Fibroblast of gingiva (primary cell): ENCODE measurements at regions not wholly inside any gene's neighbourhood (a gene's known extent, or its start where the extent isn't known, plus 50 kb on each side); places are given as distances from the start of the nearest gene placed in this dataset.

Experiments
- DNase-seq: peaks from one replicate; pipeline ENCODE4 v3.0.0-alpha.2; 2011; ENCODE audit warnings: low read depth

DNA sequence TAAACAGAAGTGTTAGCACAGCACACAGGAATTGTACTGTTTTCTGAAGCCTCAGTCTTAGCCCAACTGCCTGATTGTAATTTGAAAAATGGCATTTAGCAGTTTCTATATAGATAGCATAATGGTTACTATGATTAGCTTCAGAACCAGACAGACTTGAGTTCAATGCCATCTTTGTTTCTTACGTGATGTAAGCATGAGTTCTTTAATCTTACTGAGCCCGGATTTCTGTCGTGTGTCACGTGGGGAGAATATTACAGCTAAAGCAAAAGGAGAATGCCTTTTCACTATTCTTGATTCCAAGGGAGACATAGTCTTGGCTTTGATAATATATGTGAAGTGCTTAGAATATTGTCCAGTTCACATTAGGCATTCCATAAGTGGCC, 407.3 kb downstream of the STIM2 start:
- no peak for DNase-seq

GRCh38 chr4:27270435-27270834, 409.8 kb downstream of the STIM2 start:
- DNase-seq: no peak

DNA sequence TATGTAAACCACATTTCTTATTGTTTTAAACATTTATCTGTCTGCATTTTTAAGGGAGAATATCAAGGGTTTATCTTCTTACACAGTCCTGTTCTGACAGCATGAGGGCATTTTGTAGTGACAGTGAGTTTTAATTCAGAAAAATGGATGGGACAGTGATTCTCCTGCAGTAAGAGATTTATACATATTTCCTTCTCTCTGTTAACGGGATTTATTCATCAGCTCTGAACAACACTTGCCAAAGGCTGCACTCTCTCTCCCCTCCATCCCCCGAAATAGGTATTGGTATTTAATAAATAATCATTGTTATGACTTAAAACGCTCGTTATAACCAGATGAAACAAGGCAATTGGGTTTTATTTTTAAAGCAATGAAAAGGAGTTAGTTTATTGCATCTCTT, 410.9 kb downstream of the STIM2 start:
- no peak for DNase-seq

GRCh38 chr4:27272217-27272616, 411.6 kb downstream of the STIM2 start:
- no peak for DNase-seq

DNA sequence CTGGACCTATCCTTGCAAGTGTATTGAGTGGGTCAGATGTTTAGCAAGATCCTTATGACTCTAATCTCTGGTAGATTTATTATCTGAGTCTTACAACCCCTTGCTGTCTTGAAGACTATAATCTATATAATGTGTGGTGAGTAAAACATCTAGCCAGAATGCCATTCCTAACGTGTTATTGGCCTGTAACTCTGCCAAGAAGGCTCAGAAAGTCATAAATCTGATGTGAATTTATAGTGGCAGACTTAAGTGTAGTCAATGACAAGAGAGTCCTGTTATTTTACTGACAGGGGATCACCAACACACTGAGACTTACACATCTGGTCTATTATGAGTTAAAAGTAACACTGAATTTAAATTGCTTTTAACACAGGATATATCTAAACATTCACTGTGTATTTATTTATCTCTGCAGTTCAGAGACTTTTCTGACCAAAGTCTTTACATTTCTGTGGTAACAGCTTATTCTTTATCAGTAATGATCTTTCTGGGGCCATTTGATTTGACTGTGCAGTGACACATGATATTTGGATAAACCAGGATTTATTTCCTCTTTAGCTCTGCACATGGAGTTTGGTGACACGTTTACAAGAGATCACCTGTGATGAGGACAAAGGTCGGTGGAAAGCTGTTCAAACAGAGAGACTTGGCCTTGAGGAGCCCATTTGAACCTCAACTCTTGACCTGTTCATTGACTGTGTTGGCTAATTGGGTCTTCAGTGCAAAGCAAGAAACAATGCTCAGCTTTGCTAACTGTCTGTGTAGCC, 415.8 kb downstream of the STIM2 start:
- no peak for DNase-seq

- no peak for DNase-seq
Measured at GRCh38 chr4:27278615-27279375, 418.2 kb downstream of the STIM2 start.

- no peak for DNase-seq
Measured at GRCh38 chr4:27288496-27288895, 427.9 kb downstream of the STIM2 start.

- no peak for DNase-seq
Measured at GRCh38 chr4:27289704-27290103, 429.1 kb downstream of the STIM2 start.

DNA sequence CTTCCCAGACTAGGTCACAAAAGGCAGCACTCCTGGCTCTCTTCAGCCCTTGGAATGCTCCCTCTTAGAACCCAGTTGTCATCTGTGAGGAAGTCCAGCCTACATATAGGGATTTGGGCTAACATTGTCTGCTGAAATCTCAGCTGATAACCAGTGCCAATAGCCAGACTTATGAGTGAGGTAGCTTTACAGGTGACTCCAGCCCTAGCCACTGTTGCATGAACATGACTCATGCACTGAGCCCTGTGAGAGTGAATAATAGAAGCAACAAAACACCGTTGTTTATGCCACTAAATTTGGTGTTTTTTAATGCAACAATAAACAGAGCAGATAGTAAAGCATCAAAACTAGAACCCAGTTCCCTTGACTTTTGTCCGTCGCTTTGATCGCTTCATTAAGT, 433.2 kb downstream of the STIM2 start:
- DNase-seq: no peak

DNA sequence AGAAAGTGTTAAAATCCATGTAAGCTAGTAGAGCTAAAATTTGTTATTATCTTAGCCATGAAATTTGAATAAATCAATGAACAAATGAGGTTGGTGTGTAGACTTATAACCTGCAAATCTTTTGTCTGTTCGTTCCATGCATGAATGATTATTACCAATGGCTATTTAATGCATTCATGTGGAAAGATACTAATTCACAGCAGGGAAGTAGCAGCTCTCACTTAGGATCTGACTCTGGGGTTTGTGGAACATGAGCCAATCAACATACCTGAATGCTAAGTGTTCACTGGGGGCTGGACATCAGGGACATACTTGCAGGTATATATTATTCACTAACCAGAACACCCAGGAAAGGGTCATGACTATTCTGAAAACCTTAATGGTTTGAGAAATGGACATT, 444.1 kb downstream of the STIM2 start:
- no peak for DNase-seq

- no peak for DNase-seq
Measured at GRCh38 chr4:27305246-27305645, 444.6 kb downstream of the STIM2 start.

DNA sequence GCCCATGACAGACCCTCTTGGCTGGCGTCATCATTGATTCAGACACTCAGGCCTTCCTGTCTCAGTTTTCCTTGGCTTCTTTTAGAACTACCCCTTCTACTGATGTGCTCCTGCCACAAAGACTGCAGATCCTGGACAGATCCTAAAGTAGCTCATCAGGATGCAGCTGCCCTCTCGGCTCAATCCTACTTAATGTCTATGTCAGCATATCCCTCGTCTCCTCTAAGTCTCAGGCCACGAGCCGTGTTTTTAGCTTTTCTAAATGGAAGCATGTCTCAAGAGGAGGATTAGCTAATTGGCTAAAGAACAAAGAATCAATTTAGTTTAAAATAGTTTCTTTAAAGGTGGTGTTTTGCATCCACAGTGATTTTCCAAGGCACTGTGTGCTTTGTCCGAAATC, 447.7 kb downstream of the STIM2 start:
- DNase-seq: no peak

- no peak for DNase-seq
Measured at GRCh38 chr4:27315625-27316024, 455.0 kb downstream of the STIM2 start.

DNA sequence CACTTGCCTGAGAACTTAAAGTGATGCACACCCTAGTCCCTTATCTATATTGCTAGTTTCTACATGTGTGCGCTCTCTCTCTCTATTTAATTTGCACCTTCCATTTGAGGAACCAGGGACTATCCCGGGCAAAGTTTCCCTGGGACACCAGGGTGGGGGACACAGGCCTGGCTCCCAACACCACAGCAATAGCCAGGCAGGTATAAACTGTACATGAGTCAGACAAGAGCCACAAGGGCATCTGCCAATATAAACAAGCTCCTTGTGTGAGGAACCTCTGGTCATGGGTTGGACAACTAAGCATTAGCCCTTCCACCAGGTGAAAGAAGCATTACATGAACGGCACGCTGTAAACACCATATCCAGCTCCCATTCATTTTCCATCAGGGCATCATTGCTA, 455.5 kb downstream of the STIM2 start:
- DNase-seq: no peak

- DNase-seq: no peak
Measured at GRCh38 chr4:27318740-27319139, 458.1 kb downstream of the STIM2 start.

- DNase-seq: no peak
Measured at GRCh38 chr4:27326991-27327390, 466.4 kb downstream of the STIM2 start.

DNA sequence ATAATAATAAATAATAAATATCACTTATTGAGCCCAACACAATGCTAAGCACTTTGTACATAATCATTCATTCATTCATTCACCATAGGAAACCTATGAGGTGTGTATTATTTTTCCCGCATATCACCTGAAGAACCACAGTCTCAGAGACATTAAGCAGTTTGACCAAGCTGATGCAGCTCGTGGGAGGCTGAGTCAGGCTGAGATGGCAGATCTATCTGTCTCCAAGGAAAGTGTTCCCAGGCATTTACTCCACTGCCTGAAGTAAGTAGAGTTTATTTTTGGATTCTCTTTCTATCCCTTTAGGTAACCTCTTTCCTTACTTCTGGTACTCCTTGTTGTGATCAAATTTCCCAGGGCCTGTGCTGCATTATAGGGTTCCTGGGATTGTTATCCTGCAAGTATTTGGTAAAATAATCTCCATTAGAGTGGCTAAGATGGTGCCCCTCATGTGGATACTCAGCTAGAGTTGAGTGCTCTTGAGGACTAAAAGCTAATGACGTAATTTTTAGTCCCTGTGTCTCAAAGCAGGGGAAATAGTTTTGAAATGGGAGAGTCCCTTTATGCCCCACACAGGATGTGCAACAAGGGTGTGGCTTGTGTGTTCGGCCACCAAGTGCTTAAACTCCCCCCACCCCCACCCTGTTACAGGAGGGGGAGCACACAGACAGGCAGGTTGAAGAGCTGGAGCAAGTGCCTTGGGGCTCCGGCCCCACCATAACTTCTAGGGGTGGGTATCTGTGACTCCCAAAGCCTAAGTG, 467.0 kb downstream of the STIM2 start:
- no peak for DNase-seq

DNA sequence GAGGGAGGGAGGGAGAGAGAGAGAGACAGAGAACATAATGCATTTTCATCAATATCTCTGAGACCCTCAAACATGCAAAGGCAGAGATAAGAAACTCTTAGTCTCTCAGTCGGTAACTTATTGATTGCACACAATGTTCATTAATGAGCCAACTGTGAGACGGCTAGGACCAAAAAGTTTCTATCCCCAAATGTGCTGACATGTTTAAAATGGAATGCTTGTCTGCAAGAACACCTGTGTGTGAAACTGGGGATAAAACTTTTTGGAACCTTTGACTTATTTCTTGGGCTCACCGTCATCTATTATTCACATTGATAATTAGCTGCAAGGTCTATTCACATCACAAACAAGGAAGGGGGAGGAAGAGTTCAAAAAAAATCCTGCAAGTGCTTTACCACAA, 477.9 kb downstream of the STIM2 start:
- no peak for DNase-seq

GRCh38 chr4:27343411-27343810, 482.8 kb downstream of the STIM2 start:
- DNase-seq: no peak

GRCh38 chr4:27350161-27350560, 489.5 kb downstream of the STIM2 start:
- no peak for DNase-seq

GRCh38 chr4:27357283-27357682, 496.6 kb downstream of the STIM2 start:
- DNase-seq: no peak

- no peak for DNase-seq
Measured at GRCh38 chr4:27358269-27358668, 497.6 kb downstream of the STIM2 start.

DNA sequence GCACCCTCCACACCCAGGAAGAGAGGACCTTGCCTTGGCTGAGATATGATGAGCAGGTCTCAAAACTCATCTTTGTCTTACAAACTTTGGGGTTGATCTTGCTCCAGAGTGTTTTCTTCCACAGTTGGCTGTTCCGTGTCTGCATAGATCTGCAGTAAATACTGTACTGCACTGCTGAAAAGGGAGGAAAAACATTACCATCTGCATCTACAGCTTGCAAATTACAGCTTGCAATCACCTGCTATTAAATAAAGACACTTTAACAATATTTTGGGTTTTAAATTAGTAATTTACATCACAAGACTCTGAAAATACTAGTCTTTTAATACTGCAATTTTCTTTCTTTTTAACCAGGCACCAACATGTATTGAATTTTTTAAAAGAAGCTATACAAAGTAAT, 499.5 kb downstream of the STIM2 start:
- no peak for DNase-seq
